ENCODE measurements at regions not wholly inside any gene's neighbourhood (a gene's known extent, or its start where the extent isn't known, plus 50 kb on each side); places are given as distances from the start of the nearest gene placed in this dataset.

GRCh38 chr15:62624547-62625378, 417.8 kb upstream of the TPM1 start:
- Histone ChIP-seq H3K9me3 (no peaks in the 10 kb centered on the region), H3K27me3 (no peaks in the 10 kb centered on the region), H3K27ac (no peak overlapping the region), H3K4me1 (peaks cover 4% of the 10 kb centered on the region), H3K36me3 (replicated peaks in 1 of 2; ENCODE audit: insufficient read depth in 1 of 2, low read depth in 2 of 2) (no peaks in the 10 kb centered on the region), H3K4me3 (no peak overlapping the region)
- ATAC-seq, result peak; percentile 38
- TF ChIP-seq CTCF (IDR thresholded peaks at IDR 0.05) (no peak), POLR2A (IDR thresholded peaks at IDR 0.05) (no peak)
- intact Hi-C loops (cut with DNase I), result no loop called here
- WGBS, 2 donors, result 66 to 72% methylated on average over 7 of the region's 7 CpGs
- peak in 1 of 4 donors; percentile 30 for DNase-seq

- no peak for ATAC-seq
These were observed 417.0 kb upstream of the TPM1 start for GRCh38 chr15:62625429-62626033.

GRCh38 chr15:62626903-62627302, 415.6 kb upstream of the TPM1 start:
- Histone ChIP-seq H3K27me3 (no peaks in the 10 kb centered on the region), H3K4me1 (peaks cover 4% of the 10 kb centered on the region), H3K9me3 (no peaks in the 10 kb centered on the region), H3K27ac (no peak overlapping the region), H3K36me3 (replicated peaks in 1 of 2; ENCODE audit: insufficient read depth in 1 of 2, low read depth in 2 of 2) (no peaks in the 10 kb centered on the region), H3K4me3 (no peak overlapping the region)
- 90 to 94% methylated on average over 4 of the region's 4 CpGs for WGBS, 2 donors
- ATAC-seq, result no peak
- TF ChIP-seq CTCF (IDR thresholded peaks at IDR 0.05), result no peak
- TF ChIP-seq POLR2A (IDR thresholded peaks at IDR 0.05), result no peak
- DNase-seq, result no peak
- intact Hi-C loops (cut with DNase I), result no loop called here

More at GRCh38 chr15:62625429-62626033, 417.0 kb upstream of the TPM1 start:
- Histone ChIP-seq H3K36me3 (replicated peaks in 1 of 2; ENCODE audit: insufficient read depth in 1 of 2, low read depth in 2 of 2) (no peaks in the 10 kb centered on the region), H3K4me3 (no peak overlapping the region), H3K27me3 (no peaks in the 10 kb centered on the region), H3K4me1 (peaks cover 4% of the 10 kb centered on the region), H3K9me3 (no peaks in the 10 kb centered on the region), H3K27ac (no peak overlapping the region)
- TF ChIP-seq CTCF (IDR thresholded peaks at IDR 0.05) (no peak), POLR2A (IDR thresholded peaks at IDR 0.05) (no peak)
- 79 to 82% methylated on average over 9 of the region's 9 CpGs for WGBS, 2 donors
- DNase-seq, result no peak
- intact Hi-C loops (cut with DNase I), result no loop called here

- intact Hi-C loops (cut with DNase I), result no loop called here
- no peaks in the 10 kb centered on the region for H3K9me3 ChIP-seq
- H3K36me3 ChIP-seq (replicated peaks in 1 of 2; ENCODE audit: insufficient read depth in 1 of 2, low read depth in 2 of 2), result no peaks in the 10 kb centered on the region
- no peak overlapping the region for H3K27ac ChIP-seq
- TF ChIP-seq CTCF (IDR thresholded peaks at IDR 0.05) (no peak), POLR2A (IDR thresholded peaks at IDR 0.05) (no peak)
- no peaks in the 10 kb centered on the region for H3K27me3 ChIP-seq
- WGBS, 2 donors, result 89 to 100% methylated on average over 2 of the region's 2 CpGs
- H3K4me3 ChIP-seq, result no peak overlapping the region
- ATAC-seq (no peak), DNase-seq (no peak)
- peaks cover 4% of the 10 kb centered on the region for H3K4me1 ChIP-seq
These were observed 411.3 kb upstream of the TPM1 start for GRCh38 chr15:62631076-62631724.

Measured in body of pancreas (tissue), 4 donors.